HepG2 (cell line): ENCODE measurements at regions not wholly inside any gene's neighbourhood (a gene's known extent, or its start where the extent isn't known, plus 50 kb on each side); places are given as distances from the start of the nearest gene placed in this dataset.
A peak's percentile ranks its signal among the peaks of the same experiment; 100 is the strongest.

Experiments
- ATAC-seq: fragments of 200-7000 bp; cut with Tn5 transposase; 3 replicates; pipeline ENCODE4 v1.9.1; 2020; ENCODE audit warnings: mild to moderate bottlenecking, moderate library complexity
- BruUV-seq: library from RNA; stranded (reverse); fragments of 400-500 nt; replicated peaks from 2 replicates; lab custom pipeline; 2021; lab: Mats Ljungman, UMichigan
- CTCF ChIA-PET: fragments of 300-600 bp; formaldehyde crosslinking; extraction: SDS; loops from one replicate; lab custom pipeline; 2021; ENCODE audit warnings: low total read pairs, inconsistent platforms, low intra/inter-chr PET ratio; lab: Yijun Ruan, JAX
- POLR2A ChIA-PET: fragments of 350-600 bp; sonication (Branson Sonifier 250); formaldehyde crosslinking; loops from one replicate; lab custom pipeline; 2020; ENCODE audit warnings: antibody characterized with exemption, inconsistent platforms; lab: Yijun Ruan, JAX
- DNase-seq: peaks from one replicate; pipeline ENCODE4 v3.0.0-alpha.2; 2015; ENCODE audit warnings: low spot score
- FAIRE-seq: peaks from 3 replicates; lab custom pipeline; 2011; peaks lifted over from hg19 to GRCh38; lab: Jason Lieb, UNC
- H2AFZ ChIP-seq: one replicate; pipeline ENCODE4 v1.6.1; 2011; ENCODE audit warnings: low read length, inconsistent platforms
- H3K27ac ChIP-seq: fragments of 300-600 bp; 3 replicates; pipeline ENCODE4 v1.8.0; 2011; ENCODE audit warnings: mixed run types, mild to moderate bottlenecking, mixed read lengths, low read length, inconsistent platforms; ENCODE audit not compliant: insufficient read depth; ENCODE audit errors: extremely low read length
- H3K27me3 ChIP-seq, 2 experiments: fragments of 200-600 bp in 1 of 2; 2 replicates in 1 of 2; 3 replicates in 1 of 2; pipeline versions ENCODE4 v1.6.0 to v1.8.0; 2011; ENCODE audit warnings: low read length in 2 of 2, mild to moderate bottlenecking in 2 of 2, moderate library complexity in 2 of 2, inconsistent platforms in 1 of 2; ENCODE audit not compliant: insufficient read depth in 2 of 2, control insufficient read depth in 1 of 2
- H3K36me3 ChIP-seq, 2 experiments: fragments of 200-600 bp in 1 of 2; replicated peaks in 1 of 2; 2 replicates in 1 of 2; 3 replicates in 1 of 2; pipeline versions ENCODE4 v1.5.1 to v1.8.0; 2011; ENCODE audit warnings: low read length in 2 of 2, inconsistent platforms in 1 of 2; ENCODE audit not compliant: insufficient read depth in 2 of 2, control insufficient read depth in 1 of 2
- H3K4me1 ChIP-seq: 2 replicates; pipeline ENCODE4 v1.5.1; 2012; ENCODE audit warnings: low read length, inconsistent platforms; ENCODE audit not compliant: insufficient read depth
- H3K4me2 ChIP-seq: 2 replicates; pipeline ENCODE4 v1.6.0; 2011; ENCODE audit warnings: low read depth, low read length, inconsistent platforms
- H3K4me3 ChIP-seq, 3 experiments: fragments of 200-600 bp in 1 of 3; sonication (generic), shearing (Covaris generic) in 1 of 3; replicated peaks in 1 of 3; 2 replicates each; pipeline ENCODE4 v1.5.1; 2011 to 2016; ENCODE audit warnings: low read length in 3 of 3, inconsistent platforms in 2 of 3, low read depth in 2 of 3, mild to moderate bottlenecking in 2 of 3, control low read depth in 1 of 3, mixed read lengths in 1 of 3; ENCODE audit not compliant: insufficient read depth in 1 of 3
- H3K79me2 ChIP-seq: one replicate; pipeline ENCODE4 v1.6.1; 2011; ENCODE audit warnings: low read length, inconsistent platforms; ENCODE audit not compliant: insufficient read depth
- H3K9ac ChIP-seq: 2 replicates; pipeline ENCODE4 v1.6.0; 2011; ENCODE audit warnings: mild to moderate bottlenecking, low read depth, low read length, inconsistent platforms; ENCODE audit not compliant: insufficient read depth
- H3K9me3 ChIP-seq: 2 replicates; pipeline ENCODE4 v1.5.1; 2012; ENCODE audit warnings: mild to moderate bottlenecking, low read length
- H4K20me1 ChIP-seq: 2 replicates; pipeline ENCODE4 v1.6.0; 2011; ENCODE audit warnings: inconsistent platforms, mild to moderate bottlenecking, low read length, moderate library complexity; ENCODE audit not compliant: insufficient read depth
- ATM ChIP-seq: fragments of 450-650 bp; IDR thresholded peaks from 2 replicates; pipeline ENCODE4 v1.7.1; 2017; ENCODE audit warnings: mild to moderate bottlenecking, borderline replicate concordance
- IRX3 ChIP-seq: sonication (generic); formaldehyde crosslinking; IDR thresholded peaks from 2 replicates; pipeline ENCODE4 v1.8.1; 2023; ENCODE audit warnings: mild to moderate bottlenecking, low read depth, missing genetic modification reagents, borderline replicate concordance
- SMC3 ChIP-seq: IDR thresholded peaks from 2 replicates; pipeline ENCODE4 v1.6.1; 2011; ENCODE audit warnings: low read length, improper control_type of control experiment
- STAG1 ChIP-seq: sonication (generic); formaldehyde crosslinking; IDR thresholded peaks from 2 replicates; pipeline ENCODE4 v1.4.0; 2020; ENCODE audit warnings: missing genetic modification reagents
- ZBTB40 ChIP-seq, 2 experiments: fragments of 450-650 bp in 1 of 2; sonication (generic) in 1 of 2; formaldehyde crosslinking in 1 of 2; IDR thresholded peaks; 2 replicates each; pipeline versions ENCODE4 v1.6.1 to v1.8.0; 2016 to 2022; ENCODE audit warnings: antibody characterized with exemption in 1 of 2, mild to moderate bottlenecking in 1 of 2, missing genetic modification reagents in 1 of 2
- ZNF121 ChIP-seq: sonication (generic); formaldehyde crosslinking; IDR thresholded peaks from 2 replicates; pipeline ENCODE4 v1.5.0; 2020; ENCODE audit warnings: mild to moderate bottlenecking, missing genetic modification reagents
- ZNF20 ChIP-seq: sonication (generic); formaldehyde crosslinking; IDR thresholded peaks from 2 replicates; pipeline ENCODE4 v1.4.0; 2020; ENCODE audit warnings: mild to moderate bottlenecking, moderate library complexity, missing genetic modification reagents
- ZNF816 ChIP-seq: sonication (generic); formaldehyde crosslinking; IDR thresholded peaks from 2 replicates; pipeline ENCODE4 v1.8.0; 2022; ENCODE audit warnings: missing genetic modification reagents, mild to moderate bottlenecking, borderline replicate concordance
- ZNF883 ChIP-seq: sonication (generic); formaldehyde crosslinking; IDR thresholded peaks from 2 replicates; pipeline ENCODE4 v1.5.1; 2020; ENCODE audit warnings: mild to moderate bottlenecking, missing genetic modification reagents; ENCODE audit errors: not compliant biosample characterization
- WGBS: methylation state at CpG from one replicate; pipeline ENCODE4 v1.1.6; 2017; ENCODE audit warnings: low lambda C conversion rate; 5-methylcytosine and 5-hydroxymethylcytosine counted together
- in situ Hi-C: cut with HindIII; loops from 2 replicates; pipeline ENCODE4 v1.10.0; 2017; ENCODE audit warnings: low pct_unique_long_range_greater_than_20kb; ENCODE audit not compliant: extremely low pct_ligation_motif_present
- intact Hi-C: fragments of 100-400 bp; cut with micrococcal nuclease; formaldehyde crosslinking; loops from one replicate; pipeline ENCODE4 v1.10.0; 2022; ENCODE audit not compliant: unreplicated experiment
- TF ChIP-seq, protein P1 (sequence below): sonication (generic); formaldehyde crosslinking; conservative IDR thresholded peaks from 2 replicates; pipeline ENCODE4 v1.8.1; 2023; ENCODE audit warnings: missing genetic modification reagents

GRCh38 chr15:25947323-25948314 lies 84.5 kb upstream of the ATP10A start:
- DNase-seq = no peak
- in situ Hi-C loops (loop anchor here (25.0 kb wide), 2 partner anchors 435 to 915 kb away; partner anchors contain the start of gene GABRA5), intact Hi-C loops (no loop called here)
- no peak overlapping the region for H2AFZ ChIP-seq
- ChIA-PET CTCF (no interaction called here), POLR2A (no interaction called here)
- H3K36me3 ChIP-seq = no peaks in the 10 kb centered on the region
- no peaks in the 10 kb centered on the region for H3K79me2 ChIP-seq
- no peak overlapping the region for H3K4me2 ChIP-seq
- H4K20me1 ChIP-seq = no peaks in the 10 kb centered on the region
- H3K9me3 ChIP-seq = no peaks in the 10 kb centered on the region
- FAIRE-seq = no peak
- 13% methylated on average over 5 of the region's 5 CpGs for WGBS
- H3K9ac ChIP-seq = no peak overlapping the region
- no peak overlapping the region for H3K4me3 ChIP-seq
- H3K27me3 ChIP-seq = no peaks in the 10 kb centered on the region
- no peak overlapping the region for H3K27ac ChIP-seq
- no peak for ATAC-seq
- no peaks in the 10 kb centered on the region for H3K4me1 ChIP-seq
- no TSS peak for BruUV-seq
- TF ChIP-seq SMC3 = 0 out of 2 replicates have a peak, but pooled peaks have one; percentile 19
- TF ChIP-seq, protein P1, sequence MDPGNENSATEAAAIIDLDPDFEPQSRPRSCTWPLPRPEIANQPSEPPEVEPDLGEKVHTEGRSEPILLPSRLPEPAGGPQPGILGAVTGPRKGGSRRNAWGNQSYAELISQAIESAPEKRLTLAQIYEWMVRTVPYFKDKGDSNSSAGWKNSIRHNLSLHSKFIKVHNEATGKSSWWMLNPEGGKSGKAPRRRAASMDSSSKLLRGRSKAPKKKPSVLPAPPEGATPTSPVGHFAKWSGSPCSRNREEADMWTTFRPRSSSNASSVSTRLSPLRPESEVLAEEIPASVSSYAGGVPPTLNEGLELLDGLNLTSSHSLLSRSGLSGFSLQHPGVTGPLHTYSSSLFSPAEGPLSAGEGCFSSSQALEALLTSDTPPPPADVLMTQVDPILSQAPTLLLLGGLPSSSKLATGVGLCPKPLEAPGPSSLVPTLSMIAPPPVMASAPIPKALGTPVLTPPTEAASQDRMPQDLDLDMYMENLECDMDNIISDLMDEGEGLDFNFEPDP = no peak
- TF ChIP-seq ZNF20 = no peak
- TF ChIP-seq ZBTB40 (IDR thresholded peaks at IDR 0.05) = no peak
- TF ChIP-seq ZBTB40 (CRISPR knock-in tag; IDR thresholded peaks at IDR 0.05) = no peak
- TF ChIP-seq ATM = no peak
- TF ChIP-seq ZNF883 (CRISPR knock-in tag) = no peak
- no peak for TF ChIP-seq ZNF816
- peak; percentile 42; the same call in 1 of the 2 replicates for TF ChIP-seq STAG1 (CRISPR knock-in tag)
- TF ChIP-seq ZNF121 (CRISPR knock-in tag) = no peak
- no peak for TF ChIP-seq IRX3 (CRISPR knock-in tag)
